Panc1 (cell line): ENCODE measurements at regions not wholly inside any gene's neighbourhood (a gene's known extent, or its start where the extent isn't known, plus 50 kb on each side); places are given as distances from the start of the nearest gene placed in this dataset.

Experiments used
- ATAC-seq: fragments of 200-7000 bp; cut with Tn5 transposase; 2 replicates; pipeline ENCODE4 v1.9.1; 2020; ENCODE audit warnings: mild to moderate bottlenecking, moderate library complexity
- BruUV-seq: library from RNA; stranded (reverse); fragments of 400-500 nt; replicated peaks from 2 replicates; lab custom pipeline; 2021; lab: Mats Ljungman, UMichigan
- CTCF ChIA-PET: fragments of 300-600 bp; sonication (Branson Sonifier 250); formaldehyde crosslinking; loops from one replicate; lab custom pipeline; 2022; ENCODE audit warnings: antibody characterized with exemption; lab: Charles Lee
- POLR2A ChIA-PET: fragments of 300-600 bp; sonication (Branson Sonifier 250); formaldehyde crosslinking; loops from one replicate; lab custom pipeline; 2022; ENCODE audit warnings: antibody characterized with exemption; lab: Charles Lee
- DNase-seq: peaks from one replicate; pipeline ENCODE4 v3.0.0-alpha.2; 2010; ENCODE audit warnings: low read depth, low spot score
- H3K27ac ChIP-seq: 2 replicates; pipeline ENCODE4 v1.5.1; 2011; ENCODE audit warnings: mild to moderate bottlenecking, low read length, inconsistent platforms
- H3K27me3 ChIP-seq: fragments of 200-500 bp; sonication (Bioruptor generic); 2 replicates; pipeline ENCODE4 v1.6.0; 2014; ENCODE audit warnings: low read length, inconsistent platforms; ENCODE audit not compliant: control insufficient read depth, insufficient read depth
- H3K36me3 ChIP-seq: fragments of 200-500 bp; sonication (Bioruptor generic); 2 replicates; pipeline ENCODE4 v1.5.1; 2014; ENCODE audit warnings: inconsistent platforms, mild to moderate bottlenecking, low read length, moderate library complexity; ENCODE audit not compliant: control insufficient read depth, insufficient read depth
- H3K4me1 ChIP-seq: 2 replicates; pipeline ENCODE4 v1.5.1; 2011; ENCODE audit warnings: inconsistent platforms, mild to moderate bottlenecking, low read length, moderate library complexity; ENCODE audit not compliant: control insufficient read depth, insufficient read depth
- H3K4me3 ChIP-seq, 2 experiments: 2 replicates each; pipeline ENCODE4 v1.5.1; 2011 to 2012; ENCODE audit warnings: low read depth in 2 of 2, low read length in 2 of 2, mild to moderate bottlenecking in 2 of 2, inconsistent platforms in 1 of 2, moderate library complexity in 1 of 2
- H3K9me3 ChIP-seq: fragments of 200-500 bp; sonication (Bioruptor generic); 2 replicates; pipeline ENCODE4 v1.5.1; 2014; ENCODE audit warnings: low read depth, mild to moderate bottlenecking, inconsistent platforms, low read length, moderate library complexity; ENCODE audit not compliant: control insufficient read depth, insufficient read depth
- POLR2AphosphoS5 ChIP-seq: IDR thresholded peaks from 2 replicates; pipeline ENCODE4 v1.6.1; 2012; ENCODE audit warnings: mild to moderate bottlenecking, low read depth, low read length, moderate library complexity
- SIN3A ChIP-seq: IDR thresholded peaks from 2 replicates; pipeline ENCODE4 v1.6.1; 2012; ENCODE audit warnings: low read depth, mild to moderate bottlenecking, low read length, moderate library complexity, borderline replicate concordance; ENCODE audit not compliant: insufficient read depth
- TCF7L2 ChIP-seq: IDR thresholded peaks from 2 replicates; pipeline ENCODE4 v1.6.1; 2011; ENCODE audit warnings: mild to moderate bottlenecking, low read depth, low read length, inconsistent platforms
- in situ Hi-C: cut with HindIII; loops from 2 replicates; pipeline ENCODE4 v1.10.0; 2016; ENCODE audit warnings: low sequenced_read_pairs, low pct_unique_long_range_greater_than_20kb
- intact Hi-C: fragments of 100-400 bp; cut with micrococcal nuclease; formaldehyde crosslinking; loops from one replicate; pipeline ENCODE4 v1.10.0; 2022; ENCODE audit not compliant: unreplicated experiment
- TF ChIP-seq, protein P1 (sequence below), 2 experiments: IDR thresholded peaks; 2 replicates each; pipeline ENCODE4 v1.6.1; 2011 to 2012; ENCODE audit warnings: low read depth in 2 of 2, control low read depth in 1 of 2, low read length in 1 of 2, mild to moderate bottlenecking in 1 of 2, moderate library complexity in 1 of 2; ENCODE audit not compliant: insufficient read depth in 1 of 2
- TF ChIP-seq, protein P2 (sequence below): fragments of 450-650 bp; IDR thresholded peaks from 2 replicates; pipeline ENCODE4 v1.5.1; 2017; ENCODE audit warnings: mild to moderate bottlenecking

DNA sequence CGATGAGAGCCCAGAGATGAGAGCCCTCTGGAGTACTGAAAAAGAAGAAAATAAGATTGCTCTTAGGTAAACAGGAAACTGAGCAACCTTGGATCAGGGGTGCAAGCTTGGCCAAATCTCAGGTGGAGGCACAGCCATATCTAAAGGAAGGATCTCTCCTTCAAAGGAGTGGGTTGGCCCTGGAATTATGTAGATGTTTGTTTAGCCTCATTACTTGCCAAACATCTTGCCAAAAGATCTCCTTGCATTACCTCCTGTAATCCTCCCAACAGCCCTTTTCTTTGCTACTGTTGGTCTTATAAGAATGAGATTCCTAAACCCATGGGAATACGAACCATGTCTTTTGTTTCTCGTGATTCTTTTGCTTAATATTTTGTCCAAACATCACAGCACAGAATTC lies 332.6 kb upstream of the NCKAP5 start:
- in situ Hi-C loops: no loop called here
- H3K27ac ChIP-seq: no peak overlapping the region
- ATAC-seq (no peak), DNase-seq (no peak)
- no peaks in the 10 kb centered on the region for H3K27me3 ChIP-seq
- H3K36me3 ChIP-seq: no peaks in the 10 kb centered on the region
- intact Hi-C loops: no loop called here
- TF ChIP-seq POLR2AphosphoS5 (no peak), TCF7L2 (no peak), SIN3A (no peak)
- TF ChIP-seq, protein P1, sequence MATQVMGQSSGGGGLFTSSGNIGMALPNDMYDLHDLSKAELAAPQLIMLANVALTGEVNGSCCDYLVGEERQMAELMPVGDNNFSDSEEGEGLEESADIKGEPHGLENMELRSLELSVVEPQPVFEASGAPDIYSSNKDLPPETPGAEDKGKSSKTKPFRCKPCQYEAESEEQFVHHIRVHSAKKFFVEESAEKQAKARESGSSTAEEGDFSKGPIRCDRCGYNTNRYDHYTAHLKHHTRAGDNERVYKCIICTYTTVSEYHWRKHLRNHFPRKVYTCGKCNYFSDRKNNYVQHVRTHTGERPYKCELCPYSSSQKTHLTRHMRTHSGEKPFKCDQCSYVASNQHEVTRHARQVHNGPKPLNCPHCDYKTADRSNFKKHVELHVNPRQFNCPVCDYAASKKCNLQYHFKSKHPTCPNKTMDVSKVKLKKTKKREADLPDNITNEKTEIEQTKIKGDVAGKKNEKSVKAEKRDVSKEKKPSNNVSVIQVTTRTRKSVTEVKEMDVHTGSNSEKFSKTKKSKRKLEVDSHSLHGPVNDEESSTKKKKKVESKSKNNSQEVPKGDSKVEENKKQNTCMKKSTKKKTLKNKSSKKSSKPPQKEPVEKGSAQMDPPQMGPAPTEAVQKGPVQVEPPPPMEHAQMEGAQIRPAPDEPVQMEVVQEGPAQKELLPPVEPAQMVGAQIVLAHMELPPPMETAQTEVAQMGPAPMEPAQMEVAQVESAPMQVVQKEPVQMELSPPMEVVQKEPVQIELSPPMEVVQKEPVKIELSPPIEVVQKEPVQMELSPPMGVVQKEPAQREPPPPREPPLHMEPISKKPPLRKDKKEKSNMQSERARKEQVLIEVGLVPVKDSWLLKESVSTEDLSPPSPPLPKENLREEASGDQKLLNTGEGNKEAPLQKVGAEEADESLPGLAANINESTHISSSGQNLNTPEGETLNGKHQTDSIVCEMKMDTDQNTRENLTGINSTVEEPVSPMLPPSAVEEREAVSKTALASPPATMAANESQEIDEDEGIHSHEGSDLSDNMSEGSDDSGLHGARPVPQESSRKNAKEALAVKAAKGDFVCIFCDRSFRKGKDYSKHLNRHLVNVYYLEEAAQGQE (IDR thresholded peaks at IDR 0.05; ENCODE audit: insufficient read depth in 1 of 2, low read depth in 2 of 2, low read length in 1 of 2): no peak
- TF ChIP-seq, protein P2, sequence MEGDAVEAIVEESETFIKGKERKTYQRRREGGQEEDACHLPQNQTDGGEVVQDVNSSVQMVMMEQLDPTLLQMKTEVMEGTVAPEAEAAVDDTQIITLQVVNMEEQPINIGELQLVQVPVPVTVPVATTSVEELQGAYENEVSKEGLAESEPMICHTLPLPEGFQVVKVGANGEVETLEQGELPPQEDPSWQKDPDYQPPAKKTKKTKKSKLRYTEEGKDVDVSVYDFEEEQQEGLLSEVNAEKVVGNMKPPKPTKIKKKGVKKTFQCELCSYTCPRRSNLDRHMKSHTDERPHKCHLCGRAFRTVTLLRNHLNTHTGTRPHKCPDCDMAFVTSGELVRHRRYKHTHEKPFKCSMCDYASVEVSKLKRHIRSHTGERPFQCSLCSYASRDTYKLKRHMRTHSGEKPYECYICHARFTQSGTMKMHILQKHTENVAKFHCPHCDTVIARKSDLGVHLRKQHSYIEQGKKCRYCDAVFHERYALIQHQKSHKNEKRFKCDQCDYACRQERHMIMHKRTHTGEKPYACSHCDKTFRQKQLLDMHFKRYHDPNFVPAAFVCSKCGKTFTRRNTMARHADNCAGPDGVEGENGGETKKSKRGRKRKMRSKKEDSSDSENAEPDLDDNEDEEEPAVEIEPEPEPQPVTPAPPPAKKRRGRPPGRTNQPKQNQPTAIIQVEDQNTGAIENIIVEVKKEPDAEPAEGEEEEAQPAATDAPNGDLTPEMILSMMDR: no peak
- POLR2A ChIA-PET: no interaction called here
- CTCF ChIA-PET: interaction anchor here (0.7 kb wide), 1 partner anchor 34 kb away, joined by 3 read pairs; no protein-coding TSS in a partner anchor
- no peaks in the 10 kb centered on the region for H3K4me1 ChIP-seq
- H3K4me3 ChIP-seq: no peak overlapping the region
- no TSS peak for BruUV-seq
- H3K9me3 ChIP-seq: no peaks in the 10 kb centered on the region

DNA sequence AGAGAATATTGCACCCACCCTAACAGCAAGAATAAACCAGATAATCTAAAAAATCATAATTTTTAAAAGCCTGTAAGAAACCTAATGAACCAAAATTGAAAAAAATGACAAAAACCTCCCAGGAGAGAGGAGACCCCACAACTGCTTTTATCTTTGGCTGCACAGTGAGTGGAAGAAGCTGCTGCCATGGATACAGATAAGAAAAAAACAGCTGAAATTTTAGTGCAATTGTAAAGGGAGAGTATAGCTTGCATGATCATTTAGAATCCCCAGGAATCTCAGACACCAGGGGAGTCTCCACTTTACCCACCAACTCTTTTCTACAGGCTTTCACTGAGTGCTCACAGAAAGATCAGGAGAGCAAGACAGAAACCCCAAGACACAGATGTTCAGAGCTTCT lies 338.1 kb upstream of the NCKAP5 start:
- Histone ChIP-seq H3K4me3 (no peak overlapping the region), H3K27me3 (no peaks in the 10 kb centered on the region), H3K9me3 (no peaks in the 10 kb centered on the region), H3K27ac (no peak overlapping the region), H3K36me3 (no peaks in the 10 kb centered on the region), H3K4me1 (no peaks in the 10 kb centered on the region)
- ATAC-seq (no peak), DNase-seq (no peak)
- BruUV-seq: no TSS peak
- intact Hi-C loops (no loop called here), in situ Hi-C loops (no loop called here)
- CTCF ChIA-PET: no interaction called here
- POLR2A ChIA-PET: no interaction called here
- TF ChIP-seq, protein P2: no peak
- TF ChIP-seq SIN3A (no peak), POLR2AphosphoS5 (no peak), TCF7L2 (no peak)
- TF ChIP-seq, protein P1 (IDR thresholded peaks at IDR 0.05; ENCODE audit: insufficient read depth in 1 of 2, low read depth in 2 of 2, low read length in 1 of 2): no peak
